ENCODE measurements at regions not wholly inside any gene's neighbourhood (a gene's known extent, or its start where the extent isn't known, plus 50 kb on each side); places are given as distances from the start of the nearest gene placed in this dataset.

GRCh38 chr13:109395014-109395413 lies 391.4 kb downstream of the IRS2 start:
- peak; percentile 74 for TF ChIP-seq GATA2 (IDR thresholded peaks at IDR 0.05; ENCODE audit: low read depth, low read length)
- TF ChIP-seq GATA3 (IDR thresholded peaks at IDR 0.05; ENCODE audit: low read depth, low read length), result no peak
